MM.1S (cell line): ENCODE measurements at regions not wholly inside any gene's neighbourhood (a gene's known extent, or its start where the extent isn't known, plus 50 kb on each side); places are given as distances from the start of the nearest gene placed in this dataset.

Source experiments
- EZH2phosphoT487 ChIP-seq: fragments of 300-600 bp; sonication (generic); IDR thresholded peaks from 2 replicates; pipeline ENCODE4 v1.6.1; 2018; ENCODE audit warnings: antibody characterized with exemption, low read length
- TF ChIP-seq, protein P1 (sequence below): fragments of 300-600 bp; sonication (generic); IDR thresholded peaks from 2 replicates; pipeline ENCODE4 v1.5.1; 2016; ENCODE audit warnings: antibody characterized with exemption, low read length, mixed read lengths

DNA sequence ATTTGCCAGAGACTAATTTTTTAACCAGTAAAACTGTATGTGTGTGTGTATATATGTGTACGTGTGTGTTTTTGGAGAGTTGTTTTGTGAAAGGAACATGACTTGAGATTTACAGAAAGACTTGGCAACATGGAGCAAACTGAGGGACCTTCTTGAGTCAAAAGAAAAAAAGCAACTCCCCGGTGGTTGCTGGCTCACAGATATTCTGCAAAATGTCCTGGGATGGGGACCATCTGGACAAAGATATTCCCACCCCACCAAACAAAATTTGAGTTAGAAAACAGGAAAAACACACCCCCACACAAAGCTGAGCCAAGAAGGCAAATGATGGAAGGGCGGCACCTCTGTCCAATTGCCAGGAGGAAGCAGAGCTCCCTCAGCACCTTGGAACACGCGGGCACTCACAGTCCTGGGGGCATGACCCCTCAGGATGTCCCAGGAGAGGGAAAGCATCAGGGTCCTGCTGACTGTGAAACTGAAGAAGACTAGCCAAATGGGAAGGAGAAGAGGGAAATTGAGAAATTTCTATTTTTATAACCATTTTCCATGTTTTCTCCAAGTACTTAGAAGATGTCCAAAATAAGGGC lies 290.2 kb upstream of the ACVR2A start:
- no peak for TF ChIP-seq EZH2phosphoT487
- TF ChIP-seq, protein P1, sequence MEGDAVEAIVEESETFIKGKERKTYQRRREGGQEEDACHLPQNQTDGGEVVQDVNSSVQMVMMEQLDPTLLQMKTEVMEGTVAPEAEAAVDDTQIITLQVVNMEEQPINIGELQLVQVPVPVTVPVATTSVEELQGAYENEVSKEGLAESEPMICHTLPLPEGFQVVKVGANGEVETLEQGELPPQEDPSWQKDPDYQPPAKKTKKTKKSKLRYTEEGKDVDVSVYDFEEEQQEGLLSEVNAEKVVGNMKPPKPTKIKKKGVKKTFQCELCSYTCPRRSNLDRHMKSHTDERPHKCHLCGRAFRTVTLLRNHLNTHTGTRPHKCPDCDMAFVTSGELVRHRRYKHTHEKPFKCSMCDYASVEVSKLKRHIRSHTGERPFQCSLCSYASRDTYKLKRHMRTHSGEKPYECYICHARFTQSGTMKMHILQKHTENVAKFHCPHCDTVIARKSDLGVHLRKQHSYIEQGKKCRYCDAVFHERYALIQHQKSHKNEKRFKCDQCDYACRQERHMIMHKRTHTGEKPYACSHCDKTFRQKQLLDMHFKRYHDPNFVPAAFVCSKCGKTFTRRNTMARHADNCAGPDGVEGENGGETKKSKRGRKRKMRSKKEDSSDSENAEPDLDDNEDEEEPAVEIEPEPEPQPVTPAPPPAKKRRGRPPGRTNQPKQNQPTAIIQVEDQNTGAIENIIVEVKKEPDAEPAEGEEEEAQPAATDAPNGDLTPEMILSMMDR: no peak
